ENCODE measurements at regions not wholly inside any gene's neighbourhood (a gene's known extent, or its start where the extent isn't known, plus 50 kb on each side); places are given as distances from the start of the nearest gene placed in this dataset.

DNA sequence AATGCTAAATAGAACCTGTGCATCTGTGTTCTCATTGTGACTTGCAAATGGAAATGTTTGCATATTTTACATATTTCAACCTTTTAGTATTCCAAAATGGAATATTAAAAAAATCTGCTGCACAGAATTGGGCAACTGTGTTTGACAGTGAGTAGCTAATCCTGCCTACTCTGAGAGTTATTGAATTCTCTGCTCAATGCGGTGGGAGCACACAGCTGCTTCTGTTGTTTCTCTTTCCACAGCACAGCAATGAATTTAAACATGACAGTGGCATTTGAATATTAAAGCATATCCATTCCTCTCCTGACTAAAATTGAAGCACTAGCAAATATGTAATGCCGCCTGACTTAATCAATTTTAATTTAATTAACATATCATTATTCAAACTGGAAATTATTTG is 366.6 kb downstream of the GASK1B start:
- Histone ChIP-seq H3K4me1 (ENCODE audit: insufficient read depth, low read length, poor library complexity, severe bottlenecking) (no peaks in the 10 kb centered on the region), H2AFZ (ENCODE audit: low read length) (no peak overlapping the region), H3K9me3 (ENCODE audit: insufficient read depth, low read depth, low read length) (no peaks in the 10 kb centered on the region)

DNA sequence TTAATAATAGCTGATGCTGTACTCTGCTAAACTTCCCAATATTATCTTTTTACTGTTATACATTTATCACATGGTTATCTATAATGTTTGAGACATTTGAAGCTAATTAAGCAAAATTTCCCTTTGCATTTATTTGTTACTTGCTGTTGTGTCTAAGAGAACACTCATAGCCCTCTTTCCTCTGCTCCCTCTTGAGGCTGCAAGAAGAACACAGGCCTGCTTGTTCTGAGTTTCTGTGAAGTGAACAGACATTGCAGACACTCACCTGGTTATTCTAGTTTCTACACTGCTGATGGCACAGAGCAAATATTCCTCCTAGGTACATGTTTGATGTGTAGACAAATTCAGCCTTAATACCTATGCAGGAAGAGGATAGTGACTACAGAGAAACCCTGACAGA is 367.8 kb downstream of the GASK1B start:
- Histone ChIP-seq H3K9ac (ENCODE audit: low read depth, low read length, poor library complexity, severe bottlenecking) (no peak overlapping the region), H3K79me2 (ENCODE audit: insufficient read depth, low read length) (no peaks in the 10 kb centered on the region), H4K20me1 (ENCODE audit: insufficient read depth, low read length, poor library complexity, severe bottlenecking) (no peaks in the 10 kb centered on the region), H3K9me2 (replicated peaks; ENCODE audit: low read depth, low read length) (no peaks in the 10 kb centered on the region), H3K9me3 (ENCODE audit: insufficient read depth, low read depth, low read length) (no peaks in the 10 kb centered on the region), H3K36me3 (ENCODE audit: insufficient read depth, low read length) (no peaks in the 10 kb centered on the region), H3F3A (ENCODE audit: low read depth) (no peaks in the 10 kb centered on the region), H3K4me1 (ENCODE audit: insufficient read depth, low read length, poor library complexity, severe bottlenecking) (no peaks in the 10 kb centered on the region), H3K4me3 (ENCODE audit: low read length, poor library complexity, severe bottlenecking) (no peak overlapping the region), H3K4me2 (ENCODE audit: low read depth, low read length, poor library complexity, severe bottlenecking) (no peak overlapping the region), H3K27me3 (ENCODE audit: insufficient read depth, low read length, poor library complexity, severe bottlenecking) (no peaks in the 10 kb centered on the region), H2AFZ (ENCODE audit: low read length) (no peak overlapping the region)
- no peak for TF ChIP-seq EZH2phosphoT487 (IDR thresholded peaks at IDR 0.05; ENCODE audit: borderline replicate concordance)

More for the DNA sequence above, 366.6 kb downstream of the GASK1B start:
- no peak overlapping the region for H3K9ac ChIP-seq (ENCODE audit: low read depth, low read length, poor library complexity, severe bottlenecking)
- H3K4me3 ChIP-seq (ENCODE audit: low read length, poor library complexity, severe bottlenecking), result no peak overlapping the region
- H3F3A ChIP-seq (ENCODE audit: low read depth), result no peaks in the 10 kb centered on the region
- no peak for TF ChIP-seq EZH2phosphoT487 (IDR thresholded peaks at IDR 0.05; ENCODE audit: borderline replicate concordance)
- TF ChIP-seq, protein P1, sequence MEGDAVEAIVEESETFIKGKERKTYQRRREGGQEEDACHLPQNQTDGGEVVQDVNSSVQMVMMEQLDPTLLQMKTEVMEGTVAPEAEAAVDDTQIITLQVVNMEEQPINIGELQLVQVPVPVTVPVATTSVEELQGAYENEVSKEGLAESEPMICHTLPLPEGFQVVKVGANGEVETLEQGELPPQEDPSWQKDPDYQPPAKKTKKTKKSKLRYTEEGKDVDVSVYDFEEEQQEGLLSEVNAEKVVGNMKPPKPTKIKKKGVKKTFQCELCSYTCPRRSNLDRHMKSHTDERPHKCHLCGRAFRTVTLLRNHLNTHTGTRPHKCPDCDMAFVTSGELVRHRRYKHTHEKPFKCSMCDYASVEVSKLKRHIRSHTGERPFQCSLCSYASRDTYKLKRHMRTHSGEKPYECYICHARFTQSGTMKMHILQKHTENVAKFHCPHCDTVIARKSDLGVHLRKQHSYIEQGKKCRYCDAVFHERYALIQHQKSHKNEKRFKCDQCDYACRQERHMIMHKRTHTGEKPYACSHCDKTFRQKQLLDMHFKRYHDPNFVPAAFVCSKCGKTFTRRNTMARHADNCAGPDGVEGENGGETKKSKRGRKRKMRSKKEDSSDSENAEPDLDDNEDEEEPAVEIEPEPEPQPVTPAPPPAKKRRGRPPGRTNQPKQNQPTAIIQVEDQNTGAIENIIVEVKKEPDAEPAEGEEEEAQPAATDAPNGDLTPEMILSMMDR (conservative IDR thresholded peaks at IDR 0.05; ENCODE audit: low read length), result no peak
- H3K27me3 ChIP-seq (ENCODE audit: insufficient read depth, low read length, poor library complexity, severe bottlenecking), result no peaks in the 10 kb centered on the region
- H3K36me3 ChIP-seq (ENCODE audit: insufficient read depth, low read length), result no peaks in the 10 kb centered on the region
- no peak overlapping the region for H3K4me2 ChIP-seq (ENCODE audit: low read depth, low read length, poor library complexity, severe bottlenecking)
- no peaks in the 10 kb centered on the region for H3K79me2 ChIP-seq (ENCODE audit: insufficient read depth, low read length)
- H3K9me2 ChIP-seq (replicated peaks; ENCODE audit: low read depth, low read length), result no peaks in the 10 kb centered on the region
- H4K20me1 ChIP-seq (ENCODE audit: insufficient read depth, low read length, poor library complexity, severe bottlenecking), result no peaks in the 10 kb centered on the region

GRCh38 chr4:157803845-157804521 is 368.8 kb downstream of the GASK1B start:
- TF ChIP-seq EZH2phosphoT487 (IDR thresholded peaks at IDR 0.05; ENCODE audit: borderline replicate concordance), result no peak
- TF ChIP-seq, protein P1 (conservative IDR thresholded peaks at IDR 0.05; ENCODE audit: low read length), result no peak
- Histone ChIP-seq H3F3A (ENCODE audit: low read depth) (no peaks in the 10 kb centered on the region), H3K27me3 (ENCODE audit: insufficient read depth, low read length, poor library complexity, severe bottlenecking) (no peaks in the 10 kb centered on the region), H3K4me2 (ENCODE audit: low read depth, low read length, poor library complexity, severe bottlenecking) (no peak overlapping the region), H3K4me1 (ENCODE audit: insufficient read depth, low read length, poor library complexity, severe bottlenecking) (no peaks in the 10 kb centered on the region), H2AFZ (ENCODE audit: low read length) (no peak overlapping the region), H3K9me2 (replicated peaks; ENCODE audit: low read depth, low read length) (no peaks in the 10 kb centered on the region), H3K9me3 (ENCODE audit: insufficient read depth, low read depth, low read length) (no peaks in the 10 kb centered on the region), H4K20me1 (ENCODE audit: insufficient read depth, low read length, poor library complexity, severe bottlenecking) (no peaks in the 10 kb centered on the region), H3K79me2 (ENCODE audit: insufficient read depth, low read length) (no peaks in the 10 kb centered on the region), H3K9ac (ENCODE audit: low read depth, low read length, poor library complexity, severe bottlenecking) (no peak overlapping the region), H3K36me3 (ENCODE audit: insufficient read depth, low read length) (no peaks in the 10 kb centered on the region), H3K4me3 (ENCODE audit: low read length, poor library complexity, severe bottlenecking) (no peak overlapping the region)

GRCh38 chr4:157803421-157803820 is 369.4 kb downstream of the GASK1B start:
- TF ChIP-seq, protein P1 (conservative IDR thresholded peaks at IDR 0.05; ENCODE audit: low read length), result no peak
- TF ChIP-seq EZH2phosphoT487 (IDR thresholded peaks at IDR 0.05; ENCODE audit: borderline replicate concordance), result no peak
- H4K20me1 ChIP-seq (ENCODE audit: insufficient read depth, low read length, poor library complexity, severe bottlenecking), result no peaks in the 10 kb centered on the region
- H3F3A ChIP-seq (ENCODE audit: low read depth), result no peaks in the 10 kb centered on the region
- no peak overlapping the region for H3K4me2 ChIP-seq (ENCODE audit: low read depth, low read length, poor library complexity, severe bottlenecking)
- H3K4me3 ChIP-seq (ENCODE audit: low read length, poor library complexity, severe bottlenecking), result no peak overlapping the region
- H3K9me3 ChIP-seq (ENCODE audit: insufficient read depth, low read depth, low read length), result no peaks in the 10 kb centered on the region
- no peaks in the 10 kb centered on the region for H3K27me3 ChIP-seq (ENCODE audit: insufficient read depth, low read length, poor library complexity, severe bottlenecking)
- H3K79me2 ChIP-seq (ENCODE audit: insufficient read depth, low read length), result no peaks in the 10 kb centered on the region
- H3K9ac ChIP-seq (ENCODE audit: low read depth, low read length, poor library complexity, severe bottlenecking), result no peak overlapping the region
- H3K4me1 ChIP-seq (ENCODE audit: insufficient read depth, low read length, poor library complexity, severe bottlenecking), result no peaks in the 10 kb centered on the region
- no peak overlapping the region for H2AFZ ChIP-seq (ENCODE audit: low read length)
- H3K9me2 ChIP-seq (replicated peaks; ENCODE audit: low read depth, low read length), result no peaks in the 10 kb centered on the region
- no peaks in the 10 kb centered on the region for H3K36me3 ChIP-seq (ENCODE audit: insufficient read depth, low read length)

Data from Loucy (cell line).